MV-4-11 (cell line): ENCODE measurements at regions not wholly inside any gene's neighbourhood (a gene's known extent, or its start where the extent isn't known, plus 50 kb on each side); places are given as distances from the start of the nearest gene placed in this dataset.
"Not testable (repeated sequence)": the region's sequence is repeated elsewhere in the genome, so short reads cannot be mapped to it uniquely, and the experiment has no call there.

Source experiments
- DNase-seq: peaks from one replicate; lab custom pipeline; 2025; lab: John Stamatoyannopoulos, UW

- not testable (repeated sequence) for DNase-seq
Measured at GRCh38 chr20:25864963-25865714, 168.5 kb upstream of the ZNF337 start.

- no peak for DNase-seq
Measured at GRCh38 chr20:25864326-25864962, 167.8 kb upstream of the ZNF337 start.

- no peak for DNase-seq
Measured at GRCh38 chr20:25863536-25864325, 167.1 kb upstream of the ZNF337 start.

GRCh38 chr20:25862967-25863530 lies 166.4 kb upstream of the ZNF337 start:
- peak; percentile 78 for DNase-seq

GRCh38 chr20:25860531-25861150 lies 164.0 kb upstream of the ZNF337 start:
- no peak for DNase-seq

- DNase-seq: no peak
Measured at GRCh38 chr20:25859649-25860530, 163.2 kb upstream of the ZNF337 start.

GRCh38 chr20:25858495-25859425 lies 162.1 kb upstream of the ZNF337 start:
- no peak for DNase-seq

- not testable (repeated sequence) for DNase-seq
Measured at GRCh38 chr20:25857091-25857788, 160.6 kb upstream of the ZNF337 start.

GRCh38 chr20:25856256-25856884 lies 159.7 kb upstream of the ZNF337 start:
- no peak for DNase-seq

- not testable (repeated sequence) for DNase-seq
Measured at GRCh38 chr20:25855451-25856156, 159.0 kb upstream of the ZNF337 start.

GRCh38 chr20:25854666-25855065 lies 158.0 kb upstream of the ZNF337 start:
- DNase-seq: not testable (repeated sequence)

- not testable (repeated sequence) for DNase-seq
Measured at GRCh38 chr20:25853718-25854388, 157.2 kb upstream of the ZNF337 start.

GRCh38 chr20:25852968-25853717 lies 156.5 kb upstream of the ZNF337 start:
- not testable (repeated sequence) for DNase-seq

GRCh38 chr20:25850133-25850532 lies 153.5 kb upstream of the ZNF337 start:
- not testable (repeated sequence) for DNase-seq

GRCh38 chr20:25848222-25848621 lies 151.6 kb upstream of the ZNF337 start:
- DNase-seq: no peak

- not testable (repeated sequence) for DNase-seq
Measured at GRCh38 chr20:25844640-25845039, 148.0 kb upstream of the ZNF337 start.

- not testable (repeated sequence) for DNase-seq
Measured at GRCh38 chr20:25813511-25813910, 116.9 kb upstream of the ZNF337 start.
